ENCODE measurements at regions not wholly inside any gene's neighbourhood (a gene's known extent, or its start where the extent isn't known, plus 50 kb on each side); places are given as distances from the start of the nearest gene placed in this dataset.

- DNase-seq (ENCODE audit: low spot score) = no peak
- no peaks in the 10 kb centered on the region for H3K36me3 ChIP-seq (replicated peaks; ENCODE audit: insufficient read depth, low read depth)
Observed at GRCh38 chr3:110743984-110744383, 327.6 kb upstream of the NECTIN3 start.

GRCh38 chr3:110744723-110745122 is 326.9 kb upstream of the NECTIN3 start:
- H4K20me1 ChIP-seq (ENCODE audit: insufficient read depth, poor library complexity, severe bottlenecking) = no peaks in the 10 kb centered on the region
- H3K27ac ChIP-seq = no peak overlapping the region
- H2AFZ ChIP-seq = no peak overlapping the region
- no peak overlapping the region for H3K4me2 ChIP-seq
- no peaks in the 10 kb centered on the region for H3K9me2 ChIP-seq (replicated peaks; ENCODE audit: insufficient read depth)
- WGBS (ENCODE audit: low lambda C conversion rate, missing lambda C conversion rate) = 89% methylated on average over 2 of the region's 2 CpGs
- H3K27me3 ChIP-seq = no peaks in the 10 kb centered on the region
- H3K4me1 ChIP-seq (ENCODE audit: insufficient read depth) = peaks cover 6% of the 10 kb centered on the region
- TF ChIP-seq EZH2 (IDR thresholded peaks at IDR 0.05; ENCODE audit: borderline replicate concordance) (no peak), EZH2phosphoT487 (IDR thresholded peaks at IDR 0.05; ENCODE audit: low read depth, severe bottlenecking, unreplicated experiment) (no peak)
- TF ChIP-seq, protein P1, sequence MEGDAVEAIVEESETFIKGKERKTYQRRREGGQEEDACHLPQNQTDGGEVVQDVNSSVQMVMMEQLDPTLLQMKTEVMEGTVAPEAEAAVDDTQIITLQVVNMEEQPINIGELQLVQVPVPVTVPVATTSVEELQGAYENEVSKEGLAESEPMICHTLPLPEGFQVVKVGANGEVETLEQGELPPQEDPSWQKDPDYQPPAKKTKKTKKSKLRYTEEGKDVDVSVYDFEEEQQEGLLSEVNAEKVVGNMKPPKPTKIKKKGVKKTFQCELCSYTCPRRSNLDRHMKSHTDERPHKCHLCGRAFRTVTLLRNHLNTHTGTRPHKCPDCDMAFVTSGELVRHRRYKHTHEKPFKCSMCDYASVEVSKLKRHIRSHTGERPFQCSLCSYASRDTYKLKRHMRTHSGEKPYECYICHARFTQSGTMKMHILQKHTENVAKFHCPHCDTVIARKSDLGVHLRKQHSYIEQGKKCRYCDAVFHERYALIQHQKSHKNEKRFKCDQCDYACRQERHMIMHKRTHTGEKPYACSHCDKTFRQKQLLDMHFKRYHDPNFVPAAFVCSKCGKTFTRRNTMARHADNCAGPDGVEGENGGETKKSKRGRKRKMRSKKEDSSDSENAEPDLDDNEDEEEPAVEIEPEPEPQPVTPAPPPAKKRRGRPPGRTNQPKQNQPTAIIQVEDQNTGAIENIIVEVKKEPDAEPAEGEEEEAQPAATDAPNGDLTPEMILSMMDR (IDR thresholded peaks at IDR 0.05; ENCODE audit: poor library complexity) = no peak
- no peak overlapping the region for H3K4me3 ChIP-seq
- no peak for DNase-seq (ENCODE audit: low spot score)
- H3K79me2 ChIP-seq = no peaks in the 10 kb centered on the region
- H3K36me3 ChIP-seq (replicated peaks; ENCODE audit: insufficient read depth, low read depth) = no peaks in the 10 kb centered on the region
- H3K9me3 ChIP-seq (ENCODE audit: low read depth) = no peaks in the 10 kb centered on the region

More at GRCh38 chr3:110743984-110744383, 327.6 kb upstream of the NECTIN3 start:
- TF ChIP-seq EZH2 (IDR thresholded peaks at IDR 0.05; ENCODE audit: borderline replicate concordance) = no peak
- no peak for TF ChIP-seq EZH2phosphoT487 (IDR thresholded peaks at IDR 0.05; ENCODE audit: low read depth, severe bottlenecking, unreplicated experiment)
- TF ChIP-seq, protein P1 (IDR thresholded peaks at IDR 0.05; ENCODE audit: poor library complexity) = no peak
- H3K79me2 ChIP-seq = no peaks in the 10 kb centered on the region
- H3K4me2 ChIP-seq = peak overlapping the region; percentile 7
- H3K4me3 ChIP-seq = no peak overlapping the region
- no peaks in the 10 kb centered on the region for H4K20me1 ChIP-seq (ENCODE audit: insufficient read depth, poor library complexity, severe bottlenecking)
- no peaks in the 10 kb centered on the region for H3K9me3 ChIP-seq (ENCODE audit: low read depth)
- no peaks in the 10 kb centered on the region for H3K9me2 ChIP-seq (replicated peaks; ENCODE audit: insufficient read depth)
- H3K4me1 ChIP-seq (ENCODE audit: insufficient read depth) = peaks cover 6% of the 10 kb centered on the region
- no peaks in the 10 kb centered on the region for H3K27me3 ChIP-seq
- no peak overlapping the region for H3K27ac ChIP-seq
- no peak overlapping the region for H2AFZ ChIP-seq

DNA sequence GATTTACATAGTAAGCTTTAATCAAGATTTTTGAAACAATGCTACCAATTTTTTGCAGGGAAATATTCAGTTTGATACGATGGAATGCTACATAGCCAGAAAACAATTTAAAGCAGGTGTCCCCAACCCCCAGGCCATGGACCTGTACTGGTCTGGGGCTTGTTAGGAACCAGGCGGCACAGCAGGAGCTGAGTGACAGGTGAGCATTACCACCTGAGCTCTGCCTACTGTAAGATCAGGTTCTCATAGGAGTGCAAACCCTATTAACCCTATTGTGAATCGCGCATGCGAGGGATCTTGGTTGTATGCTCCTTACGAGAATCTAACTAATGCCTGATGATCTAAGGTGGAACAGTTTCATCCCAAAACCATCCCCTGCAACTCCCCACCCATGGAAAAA is 322.6 kb upstream of the NECTIN3 start:
- Histone ChIP-seq H3K36me3 (replicated peaks; ENCODE audit: insufficient read depth, low read depth) (no peaks in the 10 kb centered on the region), H3K79me2 (no peaks in the 10 kb centered on the region), H3K4me3 (no peak overlapping the region), H3K9me3 (ENCODE audit: low read depth) (no peaks in the 10 kb centered on the region), H3K4me1 (ENCODE audit: insufficient read depth) (peaks cover 1% of the 10 kb centered on the region), H3K4me2 (no peak overlapping the region), H4K20me1 (ENCODE audit: insufficient read depth, poor library complexity, severe bottlenecking) (no peaks in the 10 kb centered on the region), H3K9me2 (replicated peaks; ENCODE audit: insufficient read depth) (no peaks in the 10 kb centered on the region), H3K27ac (no peak overlapping the region), H2AFZ (no peak overlapping the region), H3K27me3 (no peaks in the 10 kb centered on the region)
- WGBS (ENCODE audit: low lambda C conversion rate, missing lambda C conversion rate) = 87% methylated on average over 6 of the region's 6 CpGs
- no peak for DNase-seq (ENCODE audit: low spot score)
- TF ChIP-seq EZH2phosphoT487 (IDR thresholded peaks at IDR 0.05; ENCODE audit: low read depth, severe bottlenecking, unreplicated experiment) (no peak), EZH2 (IDR thresholded peaks at IDR 0.05; ENCODE audit: borderline replicate concordance) (no peak)
- TF ChIP-seq, protein P1 (IDR thresholded peaks at IDR 0.05; ENCODE audit: poor library complexity) = no peak

GRCh38 chr3:110750201-110750600 is 321.4 kb upstream of the NECTIN3 start:
- TF ChIP-seq EZH2phosphoT487 (IDR thresholded peaks at IDR 0.05; ENCODE audit: low read depth, severe bottlenecking, unreplicated experiment) (no peak), EZH2 (IDR thresholded peaks at IDR 0.05; ENCODE audit: borderline replicate concordance) (no peak)
- TF ChIP-seq, protein P1 (IDR thresholded peaks at IDR 0.05; ENCODE audit: poor library complexity) = no peak
- Histone ChIP-seq H3K27ac (no peak overlapping the region), H3K36me3 (replicated peaks; ENCODE audit: insufficient read depth, low read depth) (no peaks in the 10 kb centered on the region), H3K79me2 (no peaks in the 10 kb centered on the region), H4K20me1 (ENCODE audit: insufficient read depth, poor library complexity, severe bottlenecking) (no peaks in the 10 kb centered on the region), H3K4me2 (no peak overlapping the region), H3K27me3 (no peaks in the 10 kb centered on the region), H3K9me3 (ENCODE audit: low read depth) (no peaks in the 10 kb centered on the region), H3K9me2 (replicated peaks; ENCODE audit: insufficient read depth) (no peaks in the 10 kb centered on the region), H3K4me3 (no peak overlapping the region), H3K4me1 (ENCODE audit: insufficient read depth) (peaks cover 6% of the 10 kb centered on the region), H2AFZ (no peak overlapping the region)
- no peak for DNase-seq (ENCODE audit: low spot score)
